GM18502 (cell line): ENCODE measurements at regions not wholly inside any gene's neighbourhood (a gene's known extent, or its start where the extent isn't known, plus 50 kb on each side); places are given as distances from the start of the nearest gene placed in this dataset.

ENCODE experiments used
- ATAC-seq: cut with Tn5 transposase; IDR thresholded peaks from one replicate; pipeline ENCODE4 v1.9.1; 2021; ENCODE audit warnings: mild to moderate bottlenecking; ENCODE audit not compliant: unreplicated experiment, poor library complexity

- no peak for ATAC-seq
Observed at GRCh38 chr5:7190712-7191250, 205.2 kb upstream of the ADCY2 start.

- no peak for ATAC-seq
Observed at GRCh38 chr5:7192016-7192415, 203.9 kb upstream of the ADCY2 start.

DNA sequence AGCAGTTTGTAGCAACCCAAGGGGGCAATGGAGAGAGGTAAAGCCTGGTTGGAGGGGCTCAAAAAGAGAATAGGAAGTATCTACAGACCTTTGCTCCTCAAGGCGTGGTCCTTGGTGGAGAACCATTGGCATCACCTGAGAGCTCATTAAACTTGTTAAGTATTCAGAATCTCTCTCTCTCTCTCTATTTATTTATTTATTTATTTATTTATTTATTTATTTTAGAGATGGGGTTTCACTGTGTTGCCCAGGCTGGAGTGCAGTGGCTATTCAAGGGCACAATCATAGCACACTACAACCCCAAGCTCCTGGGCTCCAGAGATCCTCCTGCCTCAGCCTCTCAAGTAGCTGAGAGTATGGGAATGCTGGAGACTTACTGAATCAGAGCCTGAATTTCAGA lies 193.1 kb upstream of the ADCY2 start:
- ATAC-seq, result no peak

DNA sequence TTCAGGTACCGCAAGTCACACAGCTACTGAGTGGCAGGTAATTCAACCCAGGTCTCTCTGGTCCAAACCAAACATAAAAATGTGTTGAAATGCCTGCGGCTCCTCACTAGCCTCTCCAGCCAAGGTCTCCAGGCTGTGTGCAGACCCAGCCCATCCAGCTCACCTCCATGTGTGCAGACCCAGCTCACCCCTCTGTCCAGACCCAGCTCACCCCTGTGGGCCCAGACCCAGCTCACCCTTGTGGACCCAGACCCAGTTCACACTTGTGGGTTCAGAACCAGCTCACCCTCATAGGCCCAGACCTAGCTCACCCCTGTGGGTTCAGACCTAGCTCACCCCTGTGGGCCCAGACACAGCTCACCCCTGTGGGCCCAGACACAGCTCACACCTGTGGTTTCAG lies 188.0 kb upstream of the ADCY2 start:
- ATAC-seq, result no peak

GRCh38 chr5:7208938-7209337 lies 187.0 kb upstream of the ADCY2 start:
- ATAC-seq, result no peak

DNA sequence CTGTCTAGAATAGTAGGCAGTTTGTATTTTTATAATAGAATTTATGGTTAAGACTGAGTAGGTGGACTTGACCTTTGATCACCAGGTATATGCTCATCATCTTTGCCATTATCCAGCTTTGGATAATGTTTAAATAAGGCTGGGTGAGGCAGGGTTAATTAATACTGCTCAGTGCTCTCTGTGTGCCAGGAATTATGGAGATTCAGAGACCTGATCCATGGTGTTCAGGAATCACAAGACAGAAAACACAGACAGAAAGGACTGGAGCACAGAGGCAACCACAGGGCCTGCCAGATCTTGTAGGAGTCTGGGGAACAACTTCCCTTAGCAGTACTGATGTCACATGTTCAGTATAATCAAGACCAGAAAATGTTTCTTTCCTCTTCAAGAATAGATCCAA lies 186.3 kb upstream of the ADCY2 start:
- no peak for ATAC-seq

GRCh38 chr5:7210549-7210948 lies 185.4 kb upstream of the ADCY2 start:
- ATAC-seq, result no peak

DNA sequence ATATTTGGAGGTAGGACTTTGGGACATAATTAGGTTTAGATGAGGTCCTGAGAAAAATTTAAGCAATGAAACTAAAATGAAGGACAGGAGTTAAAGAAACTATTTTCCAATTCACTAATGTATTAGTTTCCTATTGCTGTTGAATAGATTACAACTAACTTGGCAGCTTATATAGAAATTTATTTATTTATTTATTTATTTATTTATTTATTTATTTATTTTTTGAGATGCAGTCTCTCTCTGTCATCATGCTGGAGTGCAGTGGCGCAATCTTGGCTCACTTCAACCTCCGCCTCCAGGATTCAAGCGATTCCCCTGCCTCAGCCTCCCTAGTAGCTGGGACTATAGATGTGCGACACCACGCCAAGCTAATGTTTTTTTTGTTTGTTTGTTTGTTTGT lies 182.4 kb upstream of the ADCY2 start:
- no peak for ATAC-seq

DNA sequence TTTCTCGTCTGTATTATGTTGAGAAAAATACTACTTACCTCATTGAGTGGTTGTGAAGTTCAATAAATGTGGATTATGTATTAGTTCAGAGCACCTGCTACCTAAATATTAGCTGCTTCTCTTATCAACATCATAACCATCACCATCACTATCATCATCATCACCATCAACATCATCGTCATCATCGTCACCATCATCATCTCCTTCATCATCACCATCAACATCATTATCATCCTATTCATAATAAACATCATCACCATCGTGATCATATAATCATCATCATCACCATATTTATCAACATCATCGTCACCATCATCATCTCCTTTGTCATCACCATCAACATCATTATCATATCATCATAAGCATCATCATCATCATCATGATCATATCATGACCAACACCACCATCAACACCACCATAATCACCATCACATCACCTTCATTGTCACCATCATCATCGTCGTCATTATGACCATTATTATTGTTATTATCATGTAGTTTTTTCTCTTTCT lies 181.0 kb upstream of the ADCY2 start:
- no peak for ATAC-seq

DNA sequence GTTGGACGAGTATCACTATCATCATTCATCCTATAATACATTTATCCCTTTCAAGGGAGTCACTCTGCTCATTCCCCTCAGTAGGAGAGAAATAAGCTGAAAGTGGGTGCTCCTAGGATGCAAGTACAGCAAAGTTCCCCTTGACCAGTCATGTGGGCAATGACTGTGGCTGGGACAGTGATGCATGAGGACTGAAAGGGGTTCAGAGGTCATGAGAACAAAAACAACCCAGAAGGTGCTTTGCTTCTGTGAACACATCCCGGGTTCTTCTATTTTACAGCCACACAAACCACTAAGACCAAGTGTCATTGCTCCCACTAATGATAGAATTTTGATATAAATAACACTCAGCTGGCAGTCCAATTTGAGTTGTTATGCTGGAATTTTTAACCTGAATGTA lies 177.8 kb upstream of the ADCY2 start:
- no peak for ATAC-seq

DNA sequence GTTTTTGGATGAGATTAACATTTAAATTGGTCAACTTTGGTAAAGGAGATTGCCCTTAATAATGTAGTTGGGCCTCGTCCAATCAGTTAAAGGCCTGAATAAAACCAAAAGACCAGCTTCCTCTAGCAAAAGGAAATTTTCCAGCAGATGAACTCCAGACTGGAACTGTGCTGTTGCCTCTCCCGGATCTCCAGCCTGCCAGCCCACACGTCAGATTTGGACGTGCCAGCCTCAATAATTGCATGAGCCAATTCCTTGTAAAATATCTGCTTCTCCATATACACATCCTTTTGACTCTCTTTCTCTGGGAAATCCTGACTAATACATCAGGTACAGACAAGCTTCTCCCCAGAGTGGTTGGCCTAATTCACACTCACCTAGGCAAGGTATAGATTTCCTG lies 175.8 kb upstream of the ADCY2 start:
- no peak for ATAC-seq

DNA sequence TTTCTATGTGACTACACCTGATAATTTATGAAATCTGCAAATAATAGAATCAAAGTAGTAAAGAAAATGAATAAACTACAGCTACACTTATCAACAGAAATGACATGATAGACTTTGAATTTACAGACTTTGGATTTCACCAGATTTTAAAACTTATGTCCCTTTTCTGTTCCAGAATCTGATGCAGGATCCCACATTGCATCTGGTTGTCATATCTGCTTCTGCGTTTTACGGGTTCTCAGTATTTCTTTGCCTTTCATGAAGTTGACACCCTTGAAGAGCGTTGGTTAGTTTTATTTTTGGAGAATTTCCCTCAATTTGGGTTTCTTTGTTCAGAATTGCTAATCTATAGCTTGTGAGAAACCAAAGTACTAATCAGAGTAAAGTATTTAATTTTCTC lies 174.9 kb upstream of the ADCY2 start:
- no peak for ATAC-seq

GRCh38 chr5:7225826-7226225 lies 170.1 kb upstream of the ADCY2 start:
- ATAC-seq, result no peak

- no peak for ATAC-seq
Observed at GRCh38 chr5:7242118-7242710, 153.7 kb upstream of the ADCY2 start.

GRCh38 chr5:7244208-7244607 lies 151.7 kb upstream of the ADCY2 start:
- ATAC-seq, result no peak

GRCh38 chr5:7245121-7245651 lies 150.8 kb upstream of the ADCY2 start:
- ATAC-seq, result no peak

- ATAC-seq, result no peak
Observed at GRCh38 chr5:7246287-7246686, 149.7 kb upstream of the ADCY2 start.

DNA sequence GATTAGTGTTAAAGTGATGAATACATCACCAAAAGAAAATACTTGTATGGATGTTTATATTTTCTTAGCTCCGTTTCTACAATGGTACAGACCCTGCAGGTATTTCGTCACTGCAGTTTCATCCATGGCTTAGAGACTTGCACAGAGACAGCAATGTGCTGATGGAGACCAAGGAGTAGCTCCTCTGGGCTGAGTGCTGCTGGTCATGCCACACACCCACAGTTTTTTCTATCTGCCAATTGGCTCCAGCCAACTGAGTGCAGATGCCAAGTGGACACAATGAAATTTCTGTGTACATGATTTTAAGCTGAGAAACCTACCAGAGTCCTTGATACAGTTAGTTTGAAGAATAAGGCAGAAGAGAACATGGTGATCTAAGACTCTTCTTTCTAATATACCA lies 145.9 kb upstream of the ADCY2 start:
- ATAC-seq, result no peak

GRCh38 chr5:7250611-7251010 lies 145.3 kb upstream of the ADCY2 start:
- ATAC-seq, result no peak

GRCh38 chr5:7251132-7251531 lies 144.8 kb upstream of the ADCY2 start:
- no peak for ATAC-seq

DNA sequence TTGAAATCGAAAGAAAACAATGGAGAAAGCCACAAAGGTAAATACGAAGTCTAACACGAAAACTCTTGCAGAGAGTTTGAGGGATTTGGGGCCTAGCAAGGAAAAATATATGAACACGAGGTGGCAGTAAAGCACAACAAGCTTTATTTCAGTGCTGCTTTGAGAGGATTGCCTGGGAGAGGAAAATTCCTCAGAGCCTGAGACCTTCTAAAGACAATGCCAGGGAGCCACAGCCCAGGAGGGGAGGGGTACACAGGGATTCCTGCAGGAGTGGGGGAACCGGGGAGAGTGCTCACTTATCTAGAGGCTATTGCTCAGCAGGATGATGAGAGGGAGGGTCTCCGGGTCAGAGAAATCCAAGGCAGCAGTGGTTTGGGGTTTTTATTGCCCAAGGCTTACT lies 134.9 kb upstream of the ADCY2 start:
- no peak for ATAC-seq

GRCh38 chr5:7261900-7262299 lies 134.0 kb upstream of the ADCY2 start:
- ATAC-seq, result no peak
